Prostate gland (tissue), 2 donors: ENCODE measurements at regions not wholly inside any gene's neighbourhood (a gene's known extent, or its start where the extent isn't known, plus 50 kb on each side); places are given as distances from the start of the nearest gene placed in this dataset.

Experiments
- POLR2A ChIP-seq: fragments of 450-650 bp; IDR thresholded peaks from one replicate; pipeline ENCODE4 v1.6.1; 2016; ENCODE audit warnings: antibody characterized with exemption, mild to moderate bottlenecking
- POLR2AphosphoS5 ChIP-seq: sonication (generic); formaldehyde crosslinking; IDR thresholded peaks from one replicate; pipeline ENCODE4 v1.6.1; 2017; ENCODE audit warnings: antibody characterized with exemption
- TF ChIP-seq, protein P1 (sequence below), 4 experiments: fragments of 200-600 bp in 2 of 4; fragments of 450-650 bp in 2 of 4; sonication (generic) in 2 of 4; IDR thresholded peaks; 1 replicate in 3 of 4; 2 replicates in 1 of 4; pipeline ENCODE4 v1.5.1; 2016 to 2019; ENCODE audit warnings: antibody characterized with exemption in 4 of 4, mild to moderate bottlenecking in 2 of 4, moderate library complexity in 2 of 4

DNA sequence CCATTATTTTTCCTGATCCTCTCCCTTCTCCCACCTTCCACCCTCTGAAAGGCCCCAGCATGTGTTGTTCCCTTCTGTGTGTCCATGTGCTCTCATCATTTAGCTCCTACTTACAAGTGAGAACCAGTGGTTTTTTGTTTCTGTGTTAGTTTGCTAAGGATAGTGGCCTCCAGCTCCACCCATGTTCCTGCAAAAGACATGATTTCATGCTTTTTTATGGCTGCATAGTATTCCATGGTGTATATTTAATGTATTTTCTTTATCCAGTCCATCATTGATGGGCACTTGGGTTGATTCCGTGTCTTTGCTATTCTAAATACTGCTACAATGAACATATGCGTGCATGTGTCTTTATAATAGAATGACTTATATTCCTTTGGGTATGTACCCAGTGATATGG, 89.4 kb upstream of the C1orf174 start:
- TF ChIP-seq, protein P1, sequence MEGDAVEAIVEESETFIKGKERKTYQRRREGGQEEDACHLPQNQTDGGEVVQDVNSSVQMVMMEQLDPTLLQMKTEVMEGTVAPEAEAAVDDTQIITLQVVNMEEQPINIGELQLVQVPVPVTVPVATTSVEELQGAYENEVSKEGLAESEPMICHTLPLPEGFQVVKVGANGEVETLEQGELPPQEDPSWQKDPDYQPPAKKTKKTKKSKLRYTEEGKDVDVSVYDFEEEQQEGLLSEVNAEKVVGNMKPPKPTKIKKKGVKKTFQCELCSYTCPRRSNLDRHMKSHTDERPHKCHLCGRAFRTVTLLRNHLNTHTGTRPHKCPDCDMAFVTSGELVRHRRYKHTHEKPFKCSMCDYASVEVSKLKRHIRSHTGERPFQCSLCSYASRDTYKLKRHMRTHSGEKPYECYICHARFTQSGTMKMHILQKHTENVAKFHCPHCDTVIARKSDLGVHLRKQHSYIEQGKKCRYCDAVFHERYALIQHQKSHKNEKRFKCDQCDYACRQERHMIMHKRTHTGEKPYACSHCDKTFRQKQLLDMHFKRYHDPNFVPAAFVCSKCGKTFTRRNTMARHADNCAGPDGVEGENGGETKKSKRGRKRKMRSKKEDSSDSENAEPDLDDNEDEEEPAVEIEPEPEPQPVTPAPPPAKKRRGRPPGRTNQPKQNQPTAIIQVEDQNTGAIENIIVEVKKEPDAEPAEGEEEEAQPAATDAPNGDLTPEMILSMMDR (IDR thresholded peaks at IDR 0.05) = no peak
- TF ChIP-seq POLR2A (no peak), POLR2AphosphoS5 (no peak)
